HFF-Myc (cell line): ENCODE measurements at regions not wholly inside any gene's neighbourhood (a gene's known extent, or its start where the extent isn't known, plus 50 kb on each side); places are given as distances from the start of the nearest gene placed in this dataset.

Source experiments
- DNase-seq: peaks from one replicate; pipeline ENCODE4 v3.0.0-alpha.2; 2011; ENCODE audit warnings: low read depth; ENCODE audit errors: extremely low read depth
- H3K4me3 ChIP-seq: replicated peaks from 2 replicates; pipeline ENCODE4 v1.5.1; 2011; ENCODE audit warnings: low read depth, mild to moderate bottlenecking, control low read depth, low read length
- TF ChIP-seq, protein P1 (sequence below): IDR thresholded peaks from 2 replicates; pipeline ENCODE4 v1.5.1; 2012; ENCODE audit warnings: mild to moderate bottlenecking, low read depth, low read length, control low read depth; ENCODE audit errors: missing control alignments

GRCh38 chr1:102588536-102588935, 519.8 kb downstream of the COL11A1 start:
- H3K4me3 ChIP-seq, result no peak overlapping the region
- TF ChIP-seq, protein P1, sequence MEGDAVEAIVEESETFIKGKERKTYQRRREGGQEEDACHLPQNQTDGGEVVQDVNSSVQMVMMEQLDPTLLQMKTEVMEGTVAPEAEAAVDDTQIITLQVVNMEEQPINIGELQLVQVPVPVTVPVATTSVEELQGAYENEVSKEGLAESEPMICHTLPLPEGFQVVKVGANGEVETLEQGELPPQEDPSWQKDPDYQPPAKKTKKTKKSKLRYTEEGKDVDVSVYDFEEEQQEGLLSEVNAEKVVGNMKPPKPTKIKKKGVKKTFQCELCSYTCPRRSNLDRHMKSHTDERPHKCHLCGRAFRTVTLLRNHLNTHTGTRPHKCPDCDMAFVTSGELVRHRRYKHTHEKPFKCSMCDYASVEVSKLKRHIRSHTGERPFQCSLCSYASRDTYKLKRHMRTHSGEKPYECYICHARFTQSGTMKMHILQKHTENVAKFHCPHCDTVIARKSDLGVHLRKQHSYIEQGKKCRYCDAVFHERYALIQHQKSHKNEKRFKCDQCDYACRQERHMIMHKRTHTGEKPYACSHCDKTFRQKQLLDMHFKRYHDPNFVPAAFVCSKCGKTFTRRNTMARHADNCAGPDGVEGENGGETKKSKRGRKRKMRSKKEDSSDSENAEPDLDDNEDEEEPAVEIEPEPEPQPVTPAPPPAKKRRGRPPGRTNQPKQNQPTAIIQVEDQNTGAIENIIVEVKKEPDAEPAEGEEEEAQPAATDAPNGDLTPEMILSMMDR, result no peak
- DNase-seq, result no peak

- DNase-seq, result no peak
- H3K4me3 ChIP-seq, result no peak overlapping the region
- TF ChIP-seq, protein P1, result no peak
These were observed 522.3 kb downstream of the COL11A1 start for GRCh38 chr1:102586022-102586421.

GRCh38 chr1:102580806-102581205, 527.5 kb downstream of the COL11A1 start:
- TF ChIP-seq, protein P1, result no peak
- no peak for DNase-seq
- no peak overlapping the region for H3K4me3 ChIP-seq

- no peak overlapping the region for H3K4me3 ChIP-seq
- TF ChIP-seq, protein P1, result no peak
- DNase-seq, result no peak
These were observed 529.5 kb downstream of the COL11A1 start for GRCh38 chr1:102578804-102579203.

DNA sequence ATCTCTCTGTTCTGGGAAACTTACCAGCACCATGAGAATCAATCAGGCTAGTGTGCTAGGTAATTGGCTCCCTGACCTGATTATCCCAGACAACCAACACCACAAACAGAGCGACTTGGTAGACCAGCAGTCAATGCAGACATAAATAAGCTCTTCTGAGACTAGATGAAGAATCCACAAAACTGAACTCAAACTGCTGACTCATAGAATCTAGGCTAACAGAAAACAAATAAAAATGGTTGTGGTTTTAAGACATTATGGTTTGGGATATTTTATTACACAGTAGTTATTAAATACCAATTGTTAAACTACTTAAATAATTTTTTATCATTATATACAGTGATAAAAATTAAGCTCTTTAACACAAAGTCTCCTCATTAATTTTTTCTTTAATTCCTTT, 535.7 kb downstream of the COL11A1 start:
- TF ChIP-seq, protein P1, result no peak
- no peak overlapping the region for H3K4me3 ChIP-seq
- no peak for DNase-seq

GRCh38 chr1:102566182-102566581, 542.1 kb downstream of the COL11A1 start:
- no peak overlapping the region for H3K4me3 ChIP-seq
- no peak for DNase-seq
- TF ChIP-seq, protein P1, result no peak

GRCh38 chr1:102562380-102562779, 545.9 kb downstream of the COL11A1 start:
- no peak for DNase-seq

More at GRCh38 chr1:102562380-102562779, 545.9 kb downstream of the COL11A1 start:
- TF ChIP-seq, protein P1, result no peak
- no peak overlapping the region for H3K4me3 ChIP-seq
